ENCODE measurements at regions not wholly inside any gene's neighbourhood (a gene's known extent, or its start where the extent isn't known, plus 50 kb on each side); places are given as distances from the start of the nearest gene placed in this dataset.

DNA sequence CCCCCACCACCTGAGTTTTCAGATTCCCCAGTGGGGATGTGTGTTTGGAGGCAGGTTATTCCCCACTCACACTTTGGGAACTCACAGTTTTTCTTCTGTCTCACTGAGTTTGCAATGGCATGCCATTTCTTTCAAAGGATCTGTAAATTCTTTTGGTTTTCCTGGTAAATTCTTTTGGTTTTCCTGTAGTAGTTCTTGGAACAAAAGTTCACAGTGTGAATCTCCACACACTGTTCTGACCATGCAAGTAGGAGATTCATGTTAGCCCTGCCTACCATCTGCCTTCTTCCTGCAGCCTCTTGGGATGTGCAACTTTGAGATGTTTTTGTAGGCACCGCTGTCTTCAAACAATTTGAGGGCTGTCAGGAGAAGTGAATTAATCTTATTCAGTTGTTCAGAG lies 165.6 kb upstream of the OGFRL1 start:
- TF ChIP-seq, protein P1, sequence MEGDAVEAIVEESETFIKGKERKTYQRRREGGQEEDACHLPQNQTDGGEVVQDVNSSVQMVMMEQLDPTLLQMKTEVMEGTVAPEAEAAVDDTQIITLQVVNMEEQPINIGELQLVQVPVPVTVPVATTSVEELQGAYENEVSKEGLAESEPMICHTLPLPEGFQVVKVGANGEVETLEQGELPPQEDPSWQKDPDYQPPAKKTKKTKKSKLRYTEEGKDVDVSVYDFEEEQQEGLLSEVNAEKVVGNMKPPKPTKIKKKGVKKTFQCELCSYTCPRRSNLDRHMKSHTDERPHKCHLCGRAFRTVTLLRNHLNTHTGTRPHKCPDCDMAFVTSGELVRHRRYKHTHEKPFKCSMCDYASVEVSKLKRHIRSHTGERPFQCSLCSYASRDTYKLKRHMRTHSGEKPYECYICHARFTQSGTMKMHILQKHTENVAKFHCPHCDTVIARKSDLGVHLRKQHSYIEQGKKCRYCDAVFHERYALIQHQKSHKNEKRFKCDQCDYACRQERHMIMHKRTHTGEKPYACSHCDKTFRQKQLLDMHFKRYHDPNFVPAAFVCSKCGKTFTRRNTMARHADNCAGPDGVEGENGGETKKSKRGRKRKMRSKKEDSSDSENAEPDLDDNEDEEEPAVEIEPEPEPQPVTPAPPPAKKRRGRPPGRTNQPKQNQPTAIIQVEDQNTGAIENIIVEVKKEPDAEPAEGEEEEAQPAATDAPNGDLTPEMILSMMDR (IDR thresholded peaks at IDR 0.05; ENCODE audit: low read depth, low read length, missing control alignments), result no peak
- in situ Hi-C loops (cut with HindIII; ENCODE audit: low sequenced_read_pairs), result no loop called here
- H3K4me3 ChIP-seq (ENCODE audit: low read depth, low read length), result no peak overlapping the region
- peak; percentile 65 for DNase-seq (ENCODE audit: low read depth)

DNA sequence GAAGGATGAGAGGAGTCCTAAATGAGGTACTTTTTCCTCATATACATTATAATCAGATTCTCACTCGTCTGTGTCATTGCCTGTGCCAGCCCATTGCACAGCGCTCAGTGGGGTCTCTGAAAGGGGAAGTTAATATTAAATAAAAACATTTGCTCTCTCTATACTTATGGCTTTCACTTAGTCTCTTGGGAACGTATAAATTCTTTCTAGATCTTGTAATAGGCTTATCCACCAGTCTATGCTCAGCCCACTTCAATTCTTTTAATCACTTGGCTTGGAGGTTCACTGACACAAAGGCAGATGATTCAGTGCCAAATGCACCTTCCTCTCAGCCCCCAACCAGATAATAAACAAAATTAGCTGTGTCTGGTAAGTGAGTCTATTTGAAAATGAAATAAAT lies 164.3 kb upstream of the OGFRL1 start:
- H3K4me3 ChIP-seq (ENCODE audit: low read depth, low read length), result no peak overlapping the region
- peak; percentile 19 for DNase-seq (ENCODE audit: low read depth)
- TF ChIP-seq, protein P1 (IDR thresholded peaks at IDR 0.05; ENCODE audit: low read depth, low read length, missing control alignments), result no peak
- in situ Hi-C loops (cut with HindIII; ENCODE audit: low sequenced_read_pairs), result no loop called here

- H3K4me3 ChIP-seq (ENCODE audit: low read depth, low read length), result no peak overlapping the region
- TF ChIP-seq, protein P1 (IDR thresholded peaks at IDR 0.05; ENCODE audit: low read depth, low read length, missing control alignments), result no peak
- in situ Hi-C loops (cut with HindIII; ENCODE audit: low sequenced_read_pairs), result no loop called here
- DNase-seq (ENCODE audit: low read depth), result no peak
Measured at GRCh38 chr6:71125216-71125615, 163.4 kb upstream of the OGFRL1 start.

GRCh38 chr6:71126506-71126905 lies 162.1 kb upstream of the OGFRL1 start:
- H3K4me3 ChIP-seq (ENCODE audit: low read depth, low read length), result no peak overlapping the region
- TF ChIP-seq, protein P1 (IDR thresholded peaks at IDR 0.05; ENCODE audit: low read depth, low read length, missing control alignments), result no peak
- in situ Hi-C loops (cut with HindIII; ENCODE audit: low sequenced_read_pairs), result no loop called here
- DNase-seq (ENCODE audit: low read depth), result no peak

DNA sequence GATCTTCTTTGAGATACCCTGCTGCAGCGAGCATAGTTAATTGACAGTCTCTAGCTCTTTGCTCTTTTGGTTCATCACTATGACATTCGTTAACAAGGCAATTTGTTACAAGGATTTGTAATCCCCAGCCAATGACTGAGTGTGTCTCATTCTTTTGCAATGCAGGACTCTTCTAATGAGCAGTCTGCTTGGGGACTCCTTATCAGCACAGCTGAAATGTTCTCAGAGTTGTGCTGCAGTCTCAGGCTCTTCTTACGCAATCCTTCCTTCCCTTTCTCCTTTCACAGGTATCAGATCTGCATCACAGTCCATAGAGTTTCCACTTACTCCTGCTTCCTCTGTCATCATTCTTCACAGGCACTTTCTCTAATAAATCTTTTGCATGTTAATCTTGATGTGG lies 161.2 kb upstream of the OGFRL1 start:
- H3K4me3 ChIP-seq (ENCODE audit: low read depth, low read length), result no peak overlapping the region
- in situ Hi-C loops (cut with HindIII; ENCODE audit: low sequenced_read_pairs), result no loop called here
- TF ChIP-seq, protein P1 (IDR thresholded peaks at IDR 0.05; ENCODE audit: low read depth, low read length, missing control alignments), result no peak
- no peak for DNase-seq (ENCODE audit: low read depth)

DNA sequence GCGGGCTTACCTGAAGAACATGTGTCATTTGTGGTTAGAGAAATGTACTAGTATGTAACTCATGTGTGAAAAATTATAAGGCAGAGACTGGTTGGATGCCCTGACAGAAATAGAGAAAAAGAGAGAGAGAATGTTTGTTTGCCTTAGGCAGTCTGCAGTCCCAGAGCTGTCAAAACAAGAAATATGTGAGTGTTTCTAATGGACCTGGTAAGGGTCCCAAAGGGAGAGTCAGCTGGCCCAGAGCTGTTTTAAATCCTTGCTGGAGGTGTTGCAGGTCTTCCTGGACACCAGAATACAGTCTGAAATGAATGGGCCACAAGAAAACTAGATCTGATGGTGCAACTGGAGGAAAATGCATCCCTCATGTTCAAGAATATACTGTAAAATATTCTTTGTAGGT lies 158.3 kb upstream of the OGFRL1 start:
- in situ Hi-C loops (cut with HindIII; ENCODE audit: low sequenced_read_pairs), result no loop called here
- no peak for DNase-seq (ENCODE audit: low read depth)
- TF ChIP-seq, protein P1 (IDR thresholded peaks at IDR 0.05; ENCODE audit: low read depth, low read length, missing control alignments), result no peak
- H3K4me3 ChIP-seq (ENCODE audit: low read depth, low read length), result no peak overlapping the region

Data from astrocyte of the cerebellum (primary cell).